H1 (cell line): ENCODE measurements at regions not wholly inside any gene's neighbourhood (a gene's known extent, or its start where the extent isn't known, plus 50 kb on each side); places are given as distances from the start of the nearest gene placed in this dataset.

ENCODE experiments used
- CTCF ChIA-PET: fragments of 300-600 bp; sonication (Branson Sonifier 250); formaldehyde crosslinking; loops from one replicate; lab custom pipeline; 2021; ENCODE audit not compliant: partially characterized antibody; lab: Charles Lee
- POLR2A ChIA-PET: fragments of 300-600 bp; sonication (Branson Sonifier 250); formaldehyde crosslinking; loops from one replicate; lab custom pipeline; 2021; ENCODE audit warnings: inconsistent platforms; ENCODE audit not compliant: partially characterized antibody; lab: Charles Lee
- DNase-seq, 2 experiments: peaks; one replicate each; pipeline versions ENCODE4 v3.0.0 to v3.0.0-alpha.2; 2010 to 2022; ENCODE audit warnings: low spot score in 2 of 2, low read depth in 1 of 2, mixed read lengths in 1 of 2
- FAIRE-seq: peaks from 2 replicates; lab custom pipeline; 2011; peaks lifted over from hg19 to GRCh38; lab: Jason Lieb, UNC
- H2AFZ ChIP-seq: 2 replicates; pipeline ENCODE4 v1.8.1; 2012; ENCODE audit warnings: low read length, inconsistent platforms
- H2AK5ac ChIP-seq: 2 replicates; pipeline ENCODE4 v1.6.1; 2013; ENCODE audit warnings: low read depth, low read length
- H2BK120ac ChIP-seq: replicated peaks from 2 replicates; pipeline ENCODE3; 2013; ENCODE audit warnings: low read depth, low read length, inconsistent platforms
- H2BK12ac ChIP-seq: 2 replicates; pipeline ENCODE4 v1.6.1; 2013; ENCODE audit warnings: low read depth, low read length
- H2BK15ac ChIP-seq: 2 replicates; pipeline ENCODE4 v1.6.1; 2013; ENCODE audit warnings: low read length
- H2BK20ac ChIP-seq: 2 replicates; pipeline ENCODE4 v1.6.1; 2013; ENCODE audit warnings: low read length
- H2BK5ac ChIP-seq: 2 replicates; pipeline ENCODE4 v1.6.1; 2013; ENCODE audit warnings: low read depth, low read length
- H3K14ac ChIP-seq: 2 replicates; pipeline ENCODE4 v1.6.1; 2013; ENCODE audit warnings: inconsistent platforms; ENCODE audit not compliant: insufficient read length
- H3K18ac ChIP-seq: 2 replicates; pipeline ENCODE4 v1.6.1; 2013; ENCODE audit warnings: low read length; ENCODE audit errors: extremely low read depth
- H3K23ac ChIP-seq: 2 replicates; pipeline ENCODE4 v1.6.1; 2013; ENCODE audit warnings: inconsistent platforms; ENCODE audit not compliant: insufficient read length
- H3K23me2 ChIP-seq: 2 replicates; pipeline ENCODE4 v1.6.1; 2013; ENCODE audit warnings: low read depth, low read length
- H3K27ac ChIP-seq: 2 replicates; pipeline ENCODE4 v1.6.1; 2011; ENCODE audit warnings: low read depth, low read length, inconsistent platforms
- H3K27me3 ChIP-seq, 4 experiments: replicated peaks in 1 of 4; 1 replicate in 1 of 4; 2 replicates in 3 of 4; pipeline versions ENCODE4 v1.6.1 to v1.8.1; 2011 to 2013; ENCODE audit warnings: low read length in 3 of 4, mild to moderate bottlenecking in 3 of 4, inconsistent platforms in 2 of 4, mixed read lengths in 2 of 4, moderate library complexity in 1 of 4; ENCODE audit not compliant: control insufficient read depth in 3 of 4, insufficient read depth in 3 of 4; ENCODE audit errors: extremely low read depth in 1 of 4
- H3K36me3 ChIP-seq, 4 experiments: 2 replicates each; pipeline versions ENCODE4 v1.6.1 to v1.8.1; 2011 to 2013; ENCODE audit warnings: mild to moderate bottlenecking in 4 of 4, low read length in 3 of 4, moderate library complexity in 2 of 4, control low read depth in 1 of 4, inconsistent platforms in 1 of 4; ENCODE audit not compliant: insufficient read depth in 4 of 4, control insufficient read depth in 2 of 4
- H3K4ac ChIP-seq: replicated peaks from 2 replicates; pipeline ENCODE3; 2013; ENCODE audit warnings: low read length, low read depth, mixed read lengths, inconsistent platforms; ENCODE audit not compliant: insufficient read length
- H3K4me1 ChIP-seq, 4 experiments: replicated peaks in 1 of 4; 1 replicate in 1 of 4; 2 replicates in 3 of 4; pipeline versions ENCODE4 v1.6.1 to v1.8.1; 2011 to 2013; ENCODE audit warnings: low read length in 3 of 4, inconsistent platforms in 2 of 4, mixed read lengths in 1 of 4; ENCODE audit not compliant: insufficient read depth in 4 of 4, control insufficient read depth in 3 of 4
- H3K4me2 ChIP-seq, 2 experiments: 2 replicates each; pipeline versions ENCODE4 v1.6.1 to v1.8.1; 2011 to 2013; ENCODE audit warnings: low read depth in 2 of 2, low read length in 2 of 2, control low read depth in 1 of 2, inconsistent platforms in 1 of 2, mild to moderate bottlenecking in 1 of 2; ENCODE audit not compliant: insufficient read depth in 1 of 2
- H3K4me3 ChIP-seq, 4 experiments: fragments of 200-600, 300-600 bp in 1 of 4; sonication (generic), shearing (Covaris generic), sonication (Bioruptor Twin) in 1 of 4; 2 replicates each; pipeline versions ENCODE4 v1.5.1 to v1.8.1; 2011 to 2016; ENCODE audit warnings: low read length in 4 of 4, low read depth in 3 of 4, control low read depth in 2 of 4, inconsistent platforms in 2 of 4, mild to moderate bottlenecking in 2 of 4, mixed read lengths in 1 of 4, moderate library complexity in 1 of 4; ENCODE audit not compliant: insufficient read depth in 2 of 4; ENCODE audit errors: extremely low read depth in 1 of 4
- H3K56ac ChIP-seq: replicated peaks from 2 replicates; pipeline ENCODE3; 2013; ENCODE audit warnings: low read depth, mild to moderate bottlenecking, mixed read lengths, low read length, inconsistent platforms; ENCODE audit not compliant: insufficient read length
- H3K79me1 ChIP-seq: 2 replicates; pipeline ENCODE4 v1.6.1; 2013; ENCODE audit warnings: low read depth, low read length, control low read depth
- H3K79me2 ChIP-seq, 2 experiments: 2 replicates each; pipeline versions ENCODE4 v1.6.1 to v1.8.1; 2012 to 2013; ENCODE audit warnings: low read length in 2 of 2, mild to moderate bottlenecking in 2 of 2, inconsistent platforms in 1 of 2; ENCODE audit not compliant: insufficient read depth in 2 of 2, control insufficient read depth in 1 of 2
- H3K9ac ChIP-seq, 4 experiments: replicated peaks in 1 of 4; 1 replicate in 1 of 4; 2 replicates in 3 of 4; pipeline versions ENCODE4 v1.6.1 to v1.8.1; 2011 to 2013; ENCODE audit warnings: low read depth in 3 of 4, low read length in 3 of 4, control low read depth in 2 of 4, mild to moderate bottlenecking in 2 of 4, moderate library complexity in 2 of 4, inconsistent platforms in 1 of 4; ENCODE audit errors: extremely low read depth in 1 of 4
- H3K9me3 ChIP-seq, 2 experiments: 2 replicates each; pipeline versions ENCODE4 v1.6.1 to v1.8.1; 2012 to 2013; ENCODE audit warnings: mild to moderate bottlenecking in 2 of 2, moderate library complexity in 2 of 2, control low read depth in 1 of 2, inconsistent platforms in 1 of 2, low read depth in 1 of 2, low read length in 1 of 2, mixed read lengths in 1 of 2; ENCODE audit not compliant: insufficient read depth in 2 of 2
- H4K20me1 ChIP-seq, 2 experiments: replicated peaks in 1 of 2; 2 replicates each; pipeline versions ENCODE3 to v1.8.1; 2011 to 2013; ENCODE audit warnings: inconsistent platforms in 2 of 2, low read length in 2 of 2, mild to moderate bottlenecking in 1 of 2; ENCODE audit not compliant: insufficient read depth in 2 of 2, control insufficient read depth in 1 of 2
- H4K5ac ChIP-seq: 2 replicates; pipeline ENCODE4 v1.6.1; 2013; ENCODE audit warnings: low read length, low read depth, mixed read lengths, inconsistent platforms; ENCODE audit not compliant: insufficient read length
- H4K8ac ChIP-seq: 2 replicates; pipeline ENCODE4 v1.8.0; 2013; ENCODE audit warnings: mild to moderate bottlenecking, moderate library complexity, low read length, inconsistent platforms; ENCODE audit not compliant: insufficient read depth; ENCODE audit errors: extremely low read depth
- H4K91ac ChIP-seq: replicated peaks from 2 replicates; pipeline ENCODE3; 2013; ENCODE audit warnings: low read length, mixed read lengths, inconsistent platforms; ENCODE audit not compliant: insufficient read length
- CEBPB ChIP-seq: IDR thresholded peaks from 2 replicates; pipeline ENCODE4 v1.6.1; 2012; ENCODE audit warnings: low read depth, low read length
- CREB1 ChIP-seq: IDR thresholded peaks from 2 replicates; pipeline ENCODE4 v1.6.1; 2012; ENCODE audit warnings: inconsistent platforms
- CTBP2 ChIP-seq: IDR thresholded peaks from 2 replicates; pipeline ENCODE4 v1.7.0; 2011; ENCODE audit warnings: borderline replicate concordance, mild to moderate bottlenecking, moderate library complexity, mixed read lengths, low read length; ENCODE audit not compliant: insufficient read depth, insufficient read length
- EP300 ChIP-seq, 2 experiments: IDR thresholded peaks; 1 replicate in 1 of 2; 2 replicates in 1 of 2; pipeline ENCODE4 v1.6.1; 2011 to 2012; ENCODE audit warnings: low read depth in 2 of 2, low read length in 2 of 2, mild to moderate bottlenecking in 2 of 2, borderline replicate concordance in 1 of 2, inconsistent platforms in 1 of 2, moderate library complexity in 1 of 2
- HDAC2 ChIP-seq, 2 experiments: fragments of 300-600 bp in 1 of 2; sonication (generic) in 1 of 2; IDR thresholded peaks; 2 replicates each; pipeline ENCODE4 v1.6.1; 2011 to 2012; ENCODE audit warnings: low read depth in 2 of 2, low read length in 2 of 2, mild to moderate bottlenecking in 2 of 2, moderate library complexity in 2 of 2, borderline replicate concordance in 1 of 2, inconsistent platforms in 1 of 2
- HDAC6 ChIP-seq: IDR thresholded peaks from one replicate; pipeline ENCODE4 v1.7.1; 2012; ENCODE audit warnings: low read depth, mild to moderate bottlenecking, inconsistent platforms, low read length, moderate library complexity
- RBBP5 ChIP-seq: IDR thresholded peaks from 2 replicates; pipeline ENCODE4 v1.7.1; 2012; ENCODE audit warnings: low read depth, mild to moderate bottlenecking, inconsistent platforms, low read length, moderate library complexity, borderline replicate concordance
- RNF2 ChIP-seq: fragments of 200-900, 300-1000 bp; sonication (generic); IDR thresholded peaks from 2 replicates; pipeline ENCODE4 v1.7.1; 2016; ENCODE audit warnings: borderline replicate concordance, low read depth, mild to moderate bottlenecking, antibody characterized with exemption, low read length; ENCODE audit not compliant: poor library complexity, severe bottlenecking; ENCODE audit errors: missing control alignments
- SIX5 ChIP-seq: IDR thresholded peaks from 2 replicates; pipeline ENCODE4 v1.6.1; 2011; ENCODE audit warnings: mild to moderate bottlenecking, low read depth, low read length
- SP1 ChIP-seq: IDR thresholded peaks from 2 replicates; pipeline ENCODE4 v1.6.1; 2011; ENCODE audit warnings: low read depth, low read length
- SP4 ChIP-seq: IDR thresholded peaks from 2 replicates; pipeline ENCODE4 v1.6.1; 2012; ENCODE audit warnings: low read length, inconsistent platforms
- ZNF274 ChIP-seq: IDR thresholded peaks from 2 replicates; pipeline ENCODE4 v1.7.0; 2012; ENCODE audit warnings: low read length, borderline replicate concordance; ENCODE audit errors: extremely low read depth
- WGBS, 2 experiments: shearing (Covaris generic) in 1 of 2; methylation state at CpG; one replicate each; pipeline versions ENCODE4 v1.1.6 to v1.1.7; 2013 to 2015; ENCODE audit warnings: low lambda C conversion rate in 2 of 2, mixed read lengths in 2 of 2, inconsistent platforms in 1 of 2, low coverage in 1 of 2, missing lambda C conversion rate in 1 of 2; ENCODE audit not compliant: insufficient replicate concordance in 2 of 2, insufficient coverage in 1 of 2, insufficient read length in 1 of 2; ENCODE audit errors: extremely low coverage in 1 of 2, missing lambda C conversion rate in 1 of 2; 5-methylcytosine and 5-hydroxymethylcytosine counted together
- TF ChIP-seq, protein P1 (sequence below): IDR thresholded peaks from 2 replicates; pipeline ENCODE4 v1.6.1; 2011; ENCODE audit warnings: low read depth, mild to moderate bottlenecking, low read length; ENCODE audit not compliant: insufficient read depth

DNA sequence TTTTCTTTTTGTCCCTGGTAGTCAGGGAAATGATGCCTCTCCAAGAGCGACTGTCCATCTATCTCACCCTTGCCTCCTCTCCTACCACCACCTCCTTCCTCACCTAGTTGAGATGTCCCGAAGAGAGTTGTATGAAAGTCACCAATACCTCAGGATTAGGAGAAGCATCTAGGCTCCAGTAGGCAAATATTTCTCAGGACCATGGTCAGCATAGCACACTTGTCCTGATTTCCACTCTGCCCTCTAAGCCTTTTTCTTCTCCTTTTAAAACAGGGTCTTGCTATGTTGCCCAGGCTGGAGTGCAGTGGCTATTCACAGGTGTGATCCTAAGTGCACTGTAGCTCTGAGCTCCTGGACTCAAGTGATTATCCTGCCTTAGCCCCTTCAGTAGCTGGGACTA lies 268.4 kb upstream of the PELI2 start:
- H2BK5ac ChIP-seq = no peak overlapping the region
- no peaks in the 10 kb centered on the region; a peak in 1 of 8 replicates for H3K36me3 ChIP-seq
- H2AK5ac ChIP-seq = no peak overlapping the region
- TF ChIP-seq, protein P1, sequence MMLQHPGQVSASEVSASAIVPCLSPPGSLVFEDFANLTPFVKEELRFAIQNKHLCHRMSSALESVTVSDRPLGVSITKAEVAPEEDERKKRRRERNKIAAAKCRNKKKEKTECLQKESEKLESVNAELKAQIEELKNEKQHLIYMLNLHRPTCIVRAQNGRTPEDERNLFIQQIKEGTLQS = no peak
- TF ChIP-seq EP300 (IDR thresholded peaks at IDR 0.05; ENCODE audit: borderline replicate concordance in 1 of 2, low read depth in 2 of 2, low read length in 2 of 2) (no peak), RNF2 (no peak), RBBP5 (no peak), ZNF274 (no peak), CTBP2 (no peak), SP4 (no peak), HDAC2 (IDR thresholded peaks at IDR 0.05; ENCODE audit: borderline replicate concordance in 1 of 2, low read depth in 2 of 2, low read length in 2 of 2) (no peak), CREB1 (no peak), CEBPB (no peak), SIX5 (no peak), HDAC6 (no peak), SP1 (no peak)
- no peak overlapping the region for H2AFZ ChIP-seq
- FAIRE-seq = no peak
- ChIA-PET POLR2A (no interaction called here), CTCF (interaction anchor here (0.7 to 1.1 kb wide), 4 partner anchors 32 to 640 kb away, joined by 3 read pairs; no protein-coding TSS in a partner anchor)
- 0 out of 4 replicates have a peak, but pooled peaks cover 0 to 2% of the 10 kb centered on the region in 2 experiments for H3K9me3 ChIP-seq
- H3K27ac ChIP-seq = no peak overlapping the region
- no peak overlapping the region for H3K18ac ChIP-seq
- no peak overlapping the region for H3K4me3 ChIP-seq
- H3K9ac ChIP-seq = no peak overlapping the region
- no peak overlapping the region for H3K4me2 ChIP-seq
- H2BK12ac ChIP-seq = no peak overlapping the region
- no peak overlapping the region for H4K8ac ChIP-seq
- no peaks in the 10 kb centered on the region for H3K79me2 ChIP-seq
- H3K4ac ChIP-seq = no peak overlapping the region
- no peak overlapping the region for H2BK20ac ChIP-seq
- H4K5ac ChIP-seq = no peak overlapping the region
- no peaks in the 10 kb centered on the region for H3K79me1 ChIP-seq
- no peak overlapping the region for H2BK120ac ChIP-seq
- H3K4me1 ChIP-seq = no peaks in the 10 kb centered on the region
- no peak overlapping the region for H2BK15ac ChIP-seq
- DNase-seq = no peak
- 97% methylated on average over 2 of the region's 2 CpGs; no CpG with 5 or more reads in 1 of the 2 experiments for WGBS, 2 experiments
- no peaks in the 10 kb centered on the region for H3K27me3 ChIP-seq
- no peak overlapping the region for H3K56ac ChIP-seq
- H3K14ac ChIP-seq = no peak overlapping the region
- H3K23ac ChIP-seq = no peak overlapping the region
- no peak overlapping the region for H4K91ac ChIP-seq
- no peaks in the 10 kb centered on the region for H4K20me1 ChIP-seq
- H3K23me2 ChIP-seq = no peaks in the 10 kb centered on the region; the same call in 1 of the 2 replicates
